GM19025 (cell line): ENCODE measurements at regions not wholly inside any gene's neighbourhood (a gene's known extent, or its start where the extent isn't known, plus 50 kb on each side); places are given as distances from the start of the nearest gene placed in this dataset.
"Not testable (repeated sequence)": the region's sequence is repeated elsewhere in the genome, so short reads cannot be mapped to it uniquely, and the experiment has no call there.

Experiments
- ATAC-seq: cut with Tn5 transposase; IDR thresholded peaks from one replicate; pipeline ENCODE4 v1.9.1; 2021; ENCODE audit warnings: mild to moderate bottlenecking, low read depth, moderate library complexity; ENCODE audit not compliant: unreplicated experiment

GRCh38 chr5:144594234-144594633 lies 423.6 kb downstream of the KCTD16 start:
- not testable (repeated sequence) for ATAC-seq

GRCh38 chr5:144585681-144586080 lies 415.0 kb downstream of the KCTD16 start:
- no peak for ATAC-seq

DNA sequence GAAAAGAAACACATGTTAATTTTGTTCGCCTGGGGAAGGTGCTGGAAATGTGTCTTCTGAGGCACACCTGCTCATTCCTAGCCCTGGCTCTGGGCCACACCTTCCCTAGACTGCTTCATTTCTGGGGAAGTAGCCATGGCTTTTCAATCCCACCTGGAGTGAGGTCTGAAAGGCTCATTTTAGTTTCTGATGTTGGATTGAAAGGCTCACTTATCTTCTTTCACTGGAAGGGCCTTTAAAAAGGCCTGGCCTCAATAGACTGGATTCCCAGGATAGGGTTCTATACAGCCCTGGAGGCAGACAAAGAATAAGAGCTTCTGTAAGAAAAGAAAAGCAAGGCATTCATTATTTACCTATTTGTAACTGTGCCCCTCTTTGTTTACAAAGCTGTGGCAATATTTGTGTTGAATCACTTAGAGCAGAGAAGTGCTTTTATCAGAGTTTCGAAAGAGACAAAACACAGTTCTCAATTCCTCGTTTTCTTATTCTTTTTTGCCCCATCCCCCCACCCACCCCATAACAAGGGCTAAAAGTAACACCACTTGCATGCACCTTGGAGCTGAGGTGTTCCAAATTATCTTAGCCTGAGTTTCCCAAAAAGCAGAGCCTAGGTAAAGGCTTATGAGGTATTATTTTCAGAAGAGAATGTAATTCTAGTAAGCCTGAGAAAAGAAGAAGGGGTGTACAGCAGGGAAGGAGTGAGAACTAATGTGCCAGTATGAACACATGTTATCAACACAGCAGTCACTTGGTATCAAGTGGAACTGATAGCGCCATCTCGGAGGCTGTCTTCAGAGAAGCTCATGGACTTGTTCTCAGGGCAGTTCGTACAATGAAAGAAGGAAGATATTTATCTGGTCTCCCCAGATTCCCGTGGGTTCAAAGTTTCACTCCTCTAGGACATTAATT lies 413.1 kb downstream of the KCTD16 start:
- ATAC-seq, result no peak

- no peak for ATAC-seq
These were observed 411.4 kb downstream of the KCTD16 start for GRCh38 chr5:144582066-144582465.

DNA sequence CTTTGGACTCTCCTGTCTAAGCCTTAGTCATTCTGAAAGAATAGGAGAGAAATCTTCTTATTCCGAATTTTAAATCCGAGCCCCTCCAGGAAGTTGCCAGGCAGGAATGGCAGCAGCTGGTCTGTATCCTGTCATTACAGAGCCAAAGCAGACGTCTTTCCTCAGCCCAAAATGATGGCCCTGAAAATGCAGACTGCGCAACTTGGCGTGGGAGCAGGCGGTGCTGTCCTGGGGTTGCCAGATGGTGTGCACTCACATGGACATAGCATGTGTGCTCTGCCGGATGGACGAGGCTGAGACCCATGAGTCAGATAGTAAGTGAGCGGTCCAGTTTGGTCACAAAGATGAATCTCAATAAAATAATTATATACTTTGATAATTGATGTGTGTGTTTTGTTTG lies 410.4 kb downstream of the KCTD16 start:
- no peak for ATAC-seq

DNA sequence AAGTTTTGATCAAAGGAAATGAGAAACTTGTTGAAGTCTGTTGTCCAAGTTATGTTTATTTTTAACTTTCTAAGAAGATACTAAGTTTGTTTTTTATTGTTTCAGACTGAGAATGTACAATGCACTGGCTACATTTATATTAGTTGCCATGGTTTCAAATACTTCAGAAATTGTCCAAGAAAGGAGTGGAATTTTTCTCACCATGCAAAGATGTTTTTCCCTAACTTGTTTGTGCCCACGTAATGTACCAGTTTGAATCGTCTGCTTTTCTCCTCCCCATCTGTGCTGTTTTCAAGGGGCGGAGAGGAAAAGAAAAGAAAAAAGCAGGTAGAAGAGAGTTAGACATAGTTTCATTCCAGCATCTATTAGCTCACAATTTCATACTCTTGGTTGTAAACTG lies 407.0 kb downstream of the KCTD16 start:
- ATAC-seq, result no peak

DNA sequence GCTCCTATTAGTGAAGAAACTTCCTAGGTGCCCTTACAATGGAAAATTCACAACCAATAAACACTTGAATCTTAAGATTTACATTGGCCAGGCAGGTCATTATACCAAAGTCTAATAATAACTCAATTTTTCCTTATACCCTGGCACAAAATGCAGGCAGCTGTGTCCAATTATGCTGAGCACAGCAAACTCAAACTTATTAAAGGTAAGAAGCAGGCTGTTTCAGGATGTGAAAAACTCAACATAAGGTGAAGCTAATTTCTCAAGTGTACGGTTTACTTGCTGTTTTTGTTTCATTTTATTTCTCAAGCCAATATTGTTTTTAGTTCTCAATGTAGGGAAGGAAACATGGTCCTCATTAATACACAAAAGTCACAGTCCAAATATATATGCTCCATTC lies 405.1 kb downstream of the KCTD16 start:
- ATAC-seq, result no peak

DNA sequence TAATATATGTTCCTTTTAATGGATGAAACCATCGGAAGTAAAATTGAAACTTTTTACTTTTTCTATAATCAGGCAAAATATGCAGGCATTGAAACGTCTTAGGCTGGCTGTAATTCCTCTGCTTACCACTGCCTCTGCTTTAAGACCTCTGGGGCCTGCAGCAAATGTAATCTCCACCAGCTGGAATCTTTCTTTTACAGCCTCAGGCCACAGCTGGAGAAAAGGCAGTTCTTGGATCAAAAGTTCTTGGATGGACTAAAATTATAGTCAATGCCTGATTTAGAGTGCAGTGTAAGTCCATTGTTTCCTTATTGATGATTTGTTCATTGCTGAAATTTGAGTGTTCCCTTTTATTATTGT lies 396.7 kb downstream of the KCTD16 start:
- ATAC-seq, result no peak

GRCh38 chr5:144566747-144567420 lies 396.2 kb downstream of the KCTD16 start:
- no peak for ATAC-seq

DNA sequence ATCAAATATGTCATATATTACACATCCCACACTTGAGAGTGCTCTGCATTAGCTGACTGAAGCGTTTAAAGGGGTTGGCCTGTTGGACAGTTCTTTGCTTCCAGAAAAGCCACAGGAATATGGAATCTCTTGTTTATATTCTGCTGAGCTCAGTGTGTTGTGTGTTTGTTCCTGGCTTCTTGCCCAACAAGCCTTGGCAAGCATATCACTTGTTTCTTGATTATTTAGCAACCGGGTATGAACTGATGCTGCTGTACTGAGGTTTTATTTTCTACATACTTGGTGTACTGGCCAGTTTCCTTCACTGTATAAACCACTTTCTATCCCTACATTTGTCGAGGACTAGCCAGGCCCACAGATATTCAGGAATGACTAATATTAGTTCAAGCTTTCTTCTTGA lies 378.9 kb downstream of the KCTD16 start:
- ATAC-seq, result no peak

GRCh38 chr5:144548936-144549335 lies 378.3 kb downstream of the KCTD16 start:
- ATAC-seq, result no peak

- ATAC-seq, result no peak
These were observed 376.4 kb downstream of the KCTD16 start for GRCh38 chr5:144547098-144547499.

DNA sequence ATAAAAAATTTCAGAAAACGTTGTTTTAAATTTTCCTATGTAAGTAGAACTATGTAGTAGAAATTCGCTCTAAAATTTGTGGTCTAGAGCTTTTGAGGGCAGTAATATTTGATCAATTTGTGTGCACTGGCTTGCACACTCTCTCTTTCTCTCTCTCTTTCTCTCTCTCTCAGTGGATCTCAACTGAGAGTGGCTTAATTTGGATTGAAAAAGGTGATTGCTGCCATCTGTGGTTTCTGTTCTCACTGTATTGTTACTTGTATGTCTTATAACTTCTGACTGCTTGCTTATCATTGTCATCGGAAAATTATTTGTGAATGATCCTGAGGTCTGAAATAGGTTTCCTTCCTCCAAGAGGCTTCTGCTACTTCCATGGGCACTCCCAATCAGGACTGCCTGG lies 368.2 kb downstream of the KCTD16 start:
- ATAC-seq, result no peak
